ENCODE measurements at regions not wholly inside any gene's neighbourhood (a gene's known extent, or its start where the extent isn't known, plus 50 kb on each side); places are given as distances from the start of the nearest gene placed in this dataset.

- no peak for DNase-seq
Observed at GRCh38 chr11:29780756-29781155, 236.1 kb downstream of the KCNA4 start.

GRCh38 chr11:29773656-29774264 lies 243.1 kb downstream of the KCNA4 start:
- no peak for DNase-seq

GRCh38 chr11:29756871-29757270 lies 260.0 kb downstream of the KCNA4 start:
- no peak for DNase-seq

DNA sequence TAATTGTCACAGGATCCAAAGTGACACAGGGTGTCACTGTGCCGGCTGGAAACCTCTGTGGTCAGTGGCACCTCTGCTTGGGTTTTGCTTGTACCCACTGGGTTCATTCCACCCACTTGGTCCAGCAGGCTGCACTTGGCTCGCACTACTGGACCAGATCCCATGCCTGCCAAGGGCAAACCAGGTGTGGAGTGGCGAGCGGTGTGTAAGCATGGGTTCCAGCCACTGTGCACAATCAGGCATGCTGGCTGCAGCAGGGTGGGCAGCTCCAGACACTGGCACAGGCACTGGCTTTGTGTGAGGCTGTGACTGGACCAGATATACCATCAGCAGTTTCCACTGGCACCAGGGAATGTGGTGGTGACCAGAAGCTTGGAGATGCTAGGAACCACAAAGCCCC lies 261.4 kb downstream of the KCNA4 start:
- no peak for DNase-seq

- no peak for DNase-seq
Observed at GRCh38 chr11:29751618-29752017, 265.2 kb downstream of the KCNA4 start.

GRCh38 chr11:29750392-29750791 lies 266.4 kb downstream of the KCNA4 start:
- no peak for DNase-seq

DNA sequence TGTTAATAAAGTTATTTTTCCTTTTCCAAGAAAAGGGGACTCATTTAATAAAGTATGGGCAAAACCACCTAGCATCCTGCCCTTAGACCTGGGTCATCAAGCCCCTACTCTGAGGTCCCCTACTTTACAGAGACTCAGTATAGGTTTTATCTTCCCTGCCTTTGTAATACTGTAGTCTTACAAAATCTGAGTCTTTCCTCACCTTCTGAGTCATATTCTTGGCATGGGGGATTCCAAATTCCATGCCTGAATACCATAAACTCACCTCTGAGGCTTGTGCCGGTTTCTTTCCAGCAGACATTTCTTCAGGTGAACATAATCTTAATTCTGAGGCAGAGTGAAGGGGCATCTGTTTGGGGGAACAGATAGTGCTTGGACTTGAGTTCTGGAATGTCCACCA lies 282.5 kb downstream of the KCNA4 start:
- no peak for DNase-seq

DNA sequence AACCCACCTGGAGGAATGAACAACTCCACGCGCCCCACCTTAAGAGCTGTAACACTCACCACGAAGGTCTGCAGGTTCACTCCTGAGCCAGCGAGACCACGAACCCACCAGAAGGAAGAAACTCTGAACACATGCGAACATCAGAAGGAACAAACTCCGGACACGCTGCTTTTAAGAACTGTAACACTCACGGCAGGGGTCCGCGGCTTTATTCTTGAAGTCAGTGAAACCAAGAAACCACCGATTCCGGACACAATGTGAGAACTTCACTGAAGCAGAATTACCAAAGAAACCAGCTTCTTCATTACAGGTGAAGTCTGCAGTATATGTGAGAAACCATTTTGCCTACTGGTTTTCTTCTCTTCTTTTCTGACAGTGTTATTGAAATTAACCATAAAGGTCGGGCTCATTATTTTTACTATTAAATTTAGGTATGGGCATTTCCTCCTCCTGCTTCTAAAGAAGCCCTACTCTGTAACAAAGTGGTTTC lies 303.0 kb downstream of the KCNA4 start:
- DNase-seq: no peak

- no peak for DNase-seq
Observed at GRCh38 chr11:29712616-29713015, 304.2 kb downstream of the KCNA4 start.

GRCh38 chr11:29707924-29708323 lies 308.9 kb downstream of the KCNA4 start:
- DNase-seq: no peak

DNA sequence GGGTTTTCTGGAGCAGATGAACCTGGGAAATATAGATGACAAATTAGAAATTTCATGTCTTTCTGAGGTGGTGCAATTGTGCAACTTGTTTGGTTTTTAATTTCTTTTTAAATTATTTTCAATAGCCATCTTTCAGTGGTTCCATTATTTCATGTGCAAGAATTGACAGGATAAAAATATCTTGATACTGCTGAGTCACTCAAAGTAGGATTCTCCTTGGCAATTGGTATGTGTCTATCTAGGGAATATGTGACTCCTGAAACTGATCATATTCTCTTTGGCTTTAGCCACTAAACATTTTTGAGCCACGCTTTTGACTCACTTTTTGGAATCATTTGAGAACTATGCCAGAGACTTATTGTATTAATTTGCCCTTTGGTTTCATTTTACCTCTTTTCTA lies 331.5 kb downstream of the KCNA4 start:
- no peak for DNase-seq

DNA sequence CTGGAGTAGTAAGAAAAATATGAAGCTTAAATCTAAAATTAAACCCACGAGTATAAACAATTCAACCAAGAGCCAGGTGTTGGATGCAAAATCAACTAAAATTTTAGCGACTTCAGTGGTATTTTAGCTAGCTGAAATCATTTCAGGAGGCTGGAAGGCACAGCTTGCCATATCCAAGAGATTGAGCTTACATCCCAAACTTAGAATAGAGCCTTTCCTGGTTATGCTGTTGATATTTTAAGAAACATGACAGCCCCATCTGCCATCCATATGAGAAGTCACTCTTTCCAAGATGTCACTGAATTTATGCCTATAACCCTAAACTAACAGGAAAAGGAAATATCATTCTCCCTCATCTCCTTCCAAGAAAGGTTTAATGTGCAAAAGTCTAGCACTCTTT lies 334.0 kb downstream of the KCNA4 start:
- DNase-seq: no peak

DNA sequence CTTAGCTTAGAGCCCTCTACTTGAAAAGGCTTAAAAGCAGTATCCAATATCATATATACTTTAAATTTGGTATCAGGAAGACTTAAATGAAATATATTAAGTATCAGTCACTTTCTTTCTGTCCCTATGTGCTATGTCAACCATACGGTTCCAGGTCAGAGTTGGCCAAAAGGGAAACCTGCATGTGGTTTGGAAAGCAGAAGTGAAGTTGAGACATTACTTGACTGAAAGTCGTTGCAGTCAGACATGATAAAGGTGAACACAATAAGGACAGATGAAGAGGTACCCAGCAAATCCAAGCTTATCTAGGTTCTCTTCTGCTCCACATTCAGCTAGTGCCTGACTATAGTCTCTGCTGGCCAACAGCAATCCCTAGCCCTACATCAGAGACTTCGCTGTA lies 336.8 kb downstream of the KCNA4 start:
- no peak for DNase-seq

DNA sequence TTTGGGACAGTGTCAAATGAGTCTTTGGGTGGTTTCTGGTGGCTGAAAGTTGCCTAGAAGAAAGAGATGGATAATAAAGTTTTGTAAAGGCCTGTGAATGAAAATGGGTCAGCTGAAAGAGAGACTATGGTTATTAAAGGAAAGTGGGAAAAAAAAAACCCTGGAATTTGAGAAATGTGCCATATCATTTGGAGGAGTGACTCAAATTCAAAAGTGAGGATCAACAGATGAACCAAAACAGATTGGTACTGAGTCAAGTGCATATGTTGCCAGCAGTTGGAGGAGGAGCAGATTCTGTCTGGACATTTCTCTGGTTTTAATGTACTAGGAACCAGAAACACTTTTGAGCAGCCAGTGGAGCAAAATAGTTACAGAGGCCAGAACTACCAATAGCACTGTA lies 339.8 kb downstream of the KCNA4 start:
- DNase-seq: no peak

- DNase-seq: no peak
Observed at GRCh38 chr11:29669310-29669709, 347.5 kb downstream of the KCNA4 start.

DNA sequence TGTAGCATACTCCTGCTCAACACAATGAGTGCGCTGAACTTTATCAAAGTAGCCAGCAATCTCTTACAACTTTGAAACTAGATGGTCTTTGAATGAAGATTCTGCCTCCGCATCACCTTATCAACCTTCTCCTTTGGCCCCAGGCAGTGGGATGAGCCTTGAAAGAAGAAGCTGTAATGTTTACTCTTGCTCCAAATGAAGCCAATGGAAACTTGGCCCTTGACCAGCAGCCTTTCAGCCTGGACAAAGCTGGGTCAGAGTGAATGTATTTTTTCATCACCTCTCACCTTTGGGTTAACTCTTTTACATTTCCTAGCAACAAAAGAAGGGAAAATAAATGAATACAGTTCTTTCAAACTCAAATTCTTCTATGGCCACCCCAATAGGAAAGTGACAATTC lies 359.1 kb downstream of the KCNA4 start:
- DNase-seq: no peak

- no peak for DNase-seq
Observed at GRCh38 chr11:29656597-29656996, 360.2 kb downstream of the KCNA4 start.

GRCh38 chr11:29645373-29645772 lies 371.5 kb downstream of the KCNA4 start:
- DNase-seq: no peak

GRCh38 chr11:29641201-29641600 lies 375.6 kb downstream of the KCNA4 start:
- no peak for DNase-seq

DNA sequence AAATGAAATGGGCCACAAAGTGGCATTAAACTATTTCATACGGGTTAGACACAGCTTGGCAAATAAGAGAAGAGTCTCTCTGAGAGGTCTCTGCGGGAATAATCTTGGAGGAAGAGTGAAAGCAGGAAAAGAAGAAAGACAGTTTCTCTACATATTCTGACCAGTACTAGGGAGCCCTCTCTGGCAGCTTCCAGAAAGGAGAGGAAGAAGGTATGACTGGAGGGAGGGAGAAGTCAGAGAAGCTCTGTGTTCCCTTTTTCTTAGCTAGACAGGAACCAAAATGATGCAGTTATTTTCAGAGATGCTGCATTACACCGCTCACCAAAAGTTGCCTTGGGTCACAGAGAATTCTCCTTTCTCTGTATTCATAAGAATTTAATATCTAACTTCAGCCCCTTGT lies 382.1 kb downstream of the KCNA4 start:
- no peak for DNase-seq

GRCh38 chr11:29634244-29634643 lies 382.6 kb downstream of the KCNA4 start:
- DNase-seq: no peak

GRCh38 chr11:29629286-29629685 lies 387.5 kb downstream of the KCNA4 start:
- DNase-seq: no peak

DNA sequence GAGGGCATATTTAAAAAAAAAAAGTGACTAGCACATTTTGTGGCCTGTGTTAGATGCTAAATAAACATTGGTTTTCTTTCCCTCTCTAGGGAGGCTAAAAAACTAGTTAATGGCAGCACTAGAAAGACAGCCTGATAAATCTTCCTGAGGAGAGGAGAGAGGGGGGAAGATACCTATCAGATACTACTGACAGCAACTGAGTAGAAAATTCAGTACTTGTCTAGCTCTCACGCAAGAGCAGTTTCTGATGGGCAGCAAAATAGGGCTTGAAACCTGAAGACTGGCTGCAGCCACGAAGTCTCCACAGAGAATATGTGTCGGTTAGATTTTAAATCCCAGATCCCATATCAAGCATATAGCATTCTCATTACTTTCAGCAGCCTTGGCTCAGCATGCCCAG lies 388.2 kb downstream of the KCNA4 start:
- DNase-seq: no peak

GRCh38 chr11:29627541-29627940 lies 389.3 kb downstream of the KCNA4 start:
- DNase-seq: no peak

- no peak for DNase-seq
Observed at GRCh38 chr11:29623144-29623722, 393.6 kb downstream of the KCNA4 start.

Measured in hematopoietic multipotent progenitor cell treated with erythropoietin and hydrocortisone succinate and interleukin-3 and kit ligand, for 6 days (in vitro differentiated cells).